HG02870 (cell line): ENCODE measurements at regions not wholly inside any gene's neighbourhood (a gene's known extent, or its start where the extent isn't known, plus 50 kb on each side); places are given as distances from the start of the nearest gene placed in this dataset.

Experiments used
- ATAC-seq: cut with Tn5 transposase; IDR thresholded peaks from one replicate; pipeline ENCODE4 v1.9.1; 2021; ENCODE audit warnings: mild to moderate bottlenecking, moderate library complexity; ENCODE audit not compliant: unreplicated experiment

DNA sequence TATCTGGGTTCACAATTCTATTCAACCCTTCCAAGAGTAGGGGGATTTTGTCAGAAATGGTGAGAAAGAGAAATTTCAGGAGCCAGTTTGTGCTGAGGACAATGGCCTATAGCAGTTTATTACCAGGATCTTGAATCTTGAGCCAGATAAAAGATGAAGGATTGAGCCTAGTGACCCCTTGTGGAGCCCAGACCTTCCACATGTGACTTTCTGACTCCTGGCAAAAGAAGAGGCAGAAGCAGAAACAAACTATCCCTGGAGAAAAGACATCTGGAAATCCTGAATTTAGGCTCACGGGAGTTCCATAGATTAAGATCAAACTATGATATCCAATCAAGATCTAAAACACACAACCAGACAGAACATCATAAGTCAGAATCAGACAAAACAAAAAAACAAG lies 60.9 kb upstream of the CHRM2 start:
- ATAC-seq, result no peak

- no peak for ATAC-seq
These were observed 65.4 kb upstream of the CHRM2 start for GRCh38 chr7:136803028-136803427.

GRCh38 chr7:136783934-136784333 lies 84.5 kb upstream of the CHRM2 start:
- no peak for ATAC-seq

GRCh38 chr7:136741941-136742340 lies 126.5 kb upstream of the CHRM2 start:
- no peak for ATAC-seq

DNA sequence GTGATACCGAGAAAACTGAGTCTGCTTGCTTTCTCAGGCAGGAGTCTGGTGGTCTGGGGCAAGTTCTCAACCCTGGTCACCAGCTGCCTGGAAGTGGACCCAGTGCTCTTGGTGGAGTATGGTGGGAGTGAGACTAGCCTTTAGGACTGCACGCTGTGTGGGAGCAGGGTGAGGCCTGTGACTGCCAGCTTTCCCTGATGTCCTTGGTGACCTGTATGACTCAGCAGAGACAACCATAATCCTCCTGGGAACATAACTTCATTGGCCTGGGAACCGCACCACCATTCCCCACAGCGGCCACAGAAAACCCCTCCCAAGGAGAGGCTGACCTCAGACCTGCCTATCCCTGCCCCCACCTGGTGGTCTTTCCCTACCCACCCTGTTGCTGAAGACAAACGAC lies 139.5 kb upstream of the CHRM2 start:
- no peak for ATAC-seq

DNA sequence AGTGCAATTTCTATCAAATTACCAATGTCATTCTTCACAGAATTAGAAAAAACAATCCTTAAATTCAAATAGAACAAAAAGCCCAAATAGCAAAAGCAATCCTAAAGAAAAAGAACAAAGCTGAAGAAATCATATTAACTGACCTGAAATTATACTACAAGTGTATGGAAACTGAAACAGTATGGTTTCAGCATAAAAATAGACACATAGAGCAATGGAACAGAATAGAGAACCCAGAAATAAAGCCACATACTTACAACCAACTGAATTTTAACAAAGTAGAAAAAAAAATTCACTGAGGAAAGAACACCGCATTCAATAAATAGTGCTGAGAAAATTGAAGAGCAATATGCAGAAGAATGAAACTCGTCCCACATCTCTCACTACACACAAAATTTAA lies 142.0 kb upstream of the CHRM2 start:
- no peak for ATAC-seq

DNA sequence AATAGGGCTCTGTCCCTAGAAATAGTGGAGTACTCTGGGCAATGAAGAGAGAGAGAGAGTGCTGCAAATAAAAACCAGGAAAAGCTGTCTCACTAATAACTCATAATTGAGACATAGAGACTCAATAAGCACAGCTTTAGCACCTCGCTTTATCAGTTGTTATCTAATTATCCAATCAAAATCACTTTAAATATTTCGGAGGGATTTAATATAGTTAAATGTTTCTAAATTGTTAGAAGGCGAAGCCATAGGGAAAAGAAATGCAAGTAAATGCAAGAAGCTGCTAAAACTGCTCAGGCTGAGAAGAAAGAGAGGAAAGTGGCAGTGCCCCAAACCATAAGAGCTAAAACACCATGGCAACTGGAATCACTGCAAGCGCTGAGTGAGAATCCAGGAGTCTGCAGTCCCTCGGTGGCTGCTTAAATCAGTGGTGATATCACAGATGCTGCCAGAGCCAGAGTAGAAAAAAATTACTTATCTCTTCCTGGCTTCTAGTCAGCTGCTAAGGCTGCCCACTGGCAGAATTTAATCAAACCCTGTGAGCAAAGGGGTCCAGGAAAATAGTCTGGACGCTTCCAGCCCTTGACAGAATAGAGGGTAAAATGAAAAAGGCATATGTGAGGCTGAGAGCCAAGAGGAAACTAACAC lies 150.4 kb upstream of the CHRM2 start:
- no peak for ATAC-seq

GRCh38 chr7:136714062-136714461 lies 154.4 kb upstream of the CHRM2 start:
- no peak for ATAC-seq

- no peak for ATAC-seq
These were observed 157.7 kb upstream of the CHRM2 start for GRCh38 chr7:136710751-136711150.

DNA sequence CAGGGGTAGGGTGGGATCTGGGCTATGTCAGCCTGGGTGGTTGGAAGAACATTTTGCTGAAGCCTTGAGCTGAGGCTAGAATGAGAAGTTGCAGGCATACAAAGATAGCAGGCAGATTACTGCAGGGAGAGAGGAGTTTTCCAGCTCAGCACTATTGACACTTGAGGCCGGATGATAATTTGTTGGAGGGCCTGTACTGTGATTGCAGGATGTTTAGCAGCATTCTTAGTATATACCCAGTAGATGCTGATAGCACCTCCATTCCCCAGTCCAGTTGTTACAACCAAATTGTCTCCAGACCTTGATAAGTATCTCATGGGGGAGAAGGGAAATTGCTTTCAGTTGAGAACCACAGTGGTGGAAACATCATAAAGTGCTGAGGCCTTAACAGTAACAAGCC lies 158.6 kb upstream of the CHRM2 start:
- ATAC-seq, result no peak

DNA sequence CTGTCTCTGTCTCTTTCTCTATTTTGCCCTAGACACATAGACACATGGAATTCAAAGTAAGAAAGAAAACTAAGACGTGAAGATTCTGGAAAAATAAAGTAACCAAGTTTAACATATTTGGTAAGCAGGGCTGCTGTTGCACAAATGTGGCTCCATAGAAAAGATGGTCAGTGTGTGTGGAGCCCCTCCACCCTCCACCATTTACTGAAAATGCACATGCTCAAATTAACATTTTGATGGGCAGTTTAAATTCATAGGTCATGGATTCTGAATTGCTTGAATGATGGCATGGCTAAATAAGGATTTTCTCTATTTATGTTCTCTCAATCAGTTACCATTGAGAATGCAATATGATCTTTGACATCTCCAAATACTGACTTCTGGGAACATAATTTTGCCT lies 165.5 kb upstream of the CHRM2 start:
- no peak for ATAC-seq

- ATAC-seq, result no peak
These were observed 169.5 kb upstream of the CHRM2 start for GRCh38 chr7:136698977-136699376.

- ATAC-seq, result no peak
These were observed 170.2 kb upstream of the CHRM2 start for GRCh38 chr7:136698231-136698630.

DNA sequence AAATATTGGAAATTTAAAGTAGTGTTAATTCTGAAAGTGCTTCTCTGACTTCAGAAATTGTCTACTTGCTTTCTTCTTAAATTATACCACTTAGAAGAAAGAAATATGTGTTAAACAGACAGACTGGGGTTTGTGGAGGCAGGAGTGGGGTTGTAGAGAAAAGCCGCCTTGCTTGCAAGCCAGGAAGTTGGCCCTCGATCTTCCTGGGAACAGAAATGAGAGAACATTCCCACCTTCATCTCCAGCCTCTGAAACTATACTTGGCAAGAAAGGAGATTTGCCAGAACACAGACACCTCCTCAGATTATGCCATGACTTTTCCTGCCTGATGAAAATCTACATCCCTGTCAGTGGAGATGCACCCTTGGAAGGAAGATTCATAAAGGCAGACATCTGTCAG lies 171.2 kb upstream of the CHRM2 start:
- ATAC-seq, result no peak

- no peak for ATAC-seq
These were observed 175.0 kb upstream of the CHRM2 start for GRCh38 chr7:136693166-136694119.

- no peak for ATAC-seq
These were observed 176.2 kb upstream of the CHRM2 start for GRCh38 chr7:136692221-136692620.

DNA sequence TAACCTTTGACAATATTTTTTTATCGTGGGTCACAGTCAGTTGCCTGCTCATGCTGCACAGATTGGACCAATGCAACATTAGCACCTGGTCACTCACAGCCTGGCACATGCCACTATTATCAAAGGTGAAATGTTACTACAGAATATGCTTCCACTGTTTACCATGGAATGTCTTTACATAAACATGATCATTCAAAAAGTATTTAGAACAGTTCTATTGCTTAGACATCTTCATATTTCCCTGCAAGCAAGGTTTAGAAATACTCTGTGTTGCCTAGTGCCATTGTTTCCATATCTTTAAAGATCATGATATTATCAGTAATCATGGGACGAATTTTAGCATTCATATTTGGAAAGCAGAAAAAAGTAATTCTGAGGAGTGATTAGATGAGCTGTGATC lies 179.9 kb upstream of the CHRM2 start:
- no peak for ATAC-seq

- ATAC-seq, result no peak
These were observed 180.6 kb upstream of the CHRM2 start for GRCh38 chr7:136687693-136688322.

GRCh38 chr7:136685501-136686173 lies 182.8 kb upstream of the CHRM2 start:
- ATAC-seq, result no peak

GRCh38 chr7:136677471-136678365 lies 190.7 kb upstream of the CHRM2 start:
- ATAC-seq, result peak; percentile 53
